Hematopoietic multipotent progenitor cell treated with erythropoietin and hydrocortisone succinate and interleukin-3 and kit ligand, for 4 days (in vitro differentiated cells): ENCODE measurements at regions not wholly inside any gene's neighbourhood (a gene's known extent, or its start where the extent isn't known, plus 50 kb on each side); places are given as distances from the start of the nearest gene placed in this dataset.

Source experiments
- DNase-seq: peaks from one replicate; pipeline ENCODE4 v3.0.0-alpha.2; 2015

GRCh38 chr12:43169115-43169681 lies 382.8 kb downstream of the ADAMTS20 start:
- no peak for DNase-seq

GRCh38 chr12:43167691-43168090 lies 384.3 kb downstream of the ADAMTS20 start:
- no peak for DNase-seq

- DNase-seq = no peak
These were observed 386.7 kb downstream of the ADAMTS20 start for GRCh38 chr12:43165351-43165750.

- no peak for DNase-seq
These were observed 389.9 kb downstream of the ADAMTS20 start for GRCh38 chr12:43162138-43162537.

GRCh38 chr12:43159506-43159905 lies 392.5 kb downstream of the ADAMTS20 start:
- DNase-seq = no peak

- no peak for DNase-seq
These were observed 393.9 kb downstream of the ADAMTS20 start for GRCh38 chr12:43158126-43158525.

- no peak for DNase-seq
These were observed 396.6 kb downstream of the ADAMTS20 start for GRCh38 chr12:43155376-43155775.

GRCh38 chr12:43154498-43155045 lies 397.4 kb downstream of the ADAMTS20 start:
- no peak for DNase-seq

GRCh38 chr12:43151441-43151981 lies 400.5 kb downstream of the ADAMTS20 start:
- DNase-seq = no peak

- DNase-seq = no peak
These were observed 403.3 kb downstream of the ADAMTS20 start for GRCh38 chr12:43148691-43149090.

GRCh38 chr12:43147878-43148277 lies 404.1 kb downstream of the ADAMTS20 start:
- DNase-seq = no peak

GRCh38 chr12:43145481-43145880 lies 406.5 kb downstream of the ADAMTS20 start:
- DNase-seq = no peak

- no peak for DNase-seq
These were observed 408.7 kb downstream of the ADAMTS20 start for GRCh38 chr12:43143278-43143677.

GRCh38 chr12:43132291-43132690 lies 419.7 kb downstream of the ADAMTS20 start:
- no peak for DNase-seq

GRCh38 chr12:43131301-43131700 lies 420.7 kb downstream of the ADAMTS20 start:
- no peak for DNase-seq

GRCh38 chr12:43127886-43128549 lies 424.0 kb downstream of the ADAMTS20 start:
- DNase-seq = no peak

GRCh38 chr12:43126652-43127375 lies 425.2 kb downstream of the ADAMTS20 start:
- DNase-seq = no peak

GRCh38 chr12:43123461-43123860 lies 428.5 kb downstream of the ADAMTS20 start:
- DNase-seq = no peak

- no peak for DNase-seq
These were observed 431.9 kb downstream of the ADAMTS20 start for GRCh38 chr12:43120150-43120549.

GRCh38 chr12:43118881-43119280 lies 433.1 kb downstream of the ADAMTS20 start:
- no peak for DNase-seq

GRCh38 chr12:43118234-43118633 lies 433.8 kb downstream of the ADAMTS20 start:
- DNase-seq = no peak

- no peak for DNase-seq
These were observed 434.6 kb downstream of the ADAMTS20 start for GRCh38 chr12:43117226-43117930.
